Neural cell (in vitro differentiated cells): ENCODE measurements at regions not wholly inside any gene's neighbourhood (a gene's known extent, or its start where the extent isn't known, plus 50 kb on each side); places are given as distances from the start of the nearest gene placed in this dataset.
"Not testable (repeated sequence)": the region's sequence is repeated elsewhere in the genome, so short reads cannot be mapped to it uniquely, and the experiment has no call there.

Source experiments
- H2AFZ ChIP-seq: fragments of 200-600, 300-800 bp; sonication (generic), shearing (Covaris generic); 2 replicates; pipeline ENCODE4 v1.6.0; 2014; ENCODE audit warnings: low read depth, mild to moderate bottlenecking, antibody characterized with exemption, low read length, moderate library complexity
- H3F3A ChIP-seq: fragments of 200-600 bp; shearing (Covaris generic); 2 replicates; pipeline ENCODE4 v1.6.1; 2016; ENCODE audit warnings: mild to moderate bottlenecking, moderate library complexity, mixed read lengths, antibody characterized with exemption, low read length; ENCODE audit not compliant: insufficient read depth, poor library complexity, severe bottlenecking
- H3K27ac ChIP-seq: fragments of 200-600, 300-800 bp; sonication (generic), shearing (Covaris generic); 2 replicates; pipeline ENCODE4 v1.5.1; 2014; ENCODE audit warnings: mild to moderate bottlenecking, low read length, moderate library complexity
- H3K27me3 ChIP-seq: fragments of 300-800, 200-600 bp; sonication (generic), shearing (Covaris generic); 2 replicates; pipeline ENCODE4 v1.6.0; 2014; ENCODE audit warnings: mild to moderate bottlenecking, low read depth, low read length, moderate library complexity; ENCODE audit not compliant: insufficient read depth
- H3K36me3 ChIP-seq: fragments of 300-800, 200-600 bp; sonication (generic), shearing (Covaris generic); 2 replicates; pipeline ENCODE4 v1.5.1; 2014; ENCODE audit warnings: mild to moderate bottlenecking, antibody characterized with exemption, low read length, moderate library complexity; ENCODE audit not compliant: insufficient read depth
- H3K4me2 ChIP-seq: fragments of 300-800, 200-600 bp; sonication (generic), shearing (Covaris generic); 2 replicates; pipeline ENCODE4 v1.6.0; 2014; ENCODE audit warnings: mild to moderate bottlenecking, low read length
- H3K4me3 ChIP-seq: fragments of 300-800, 200-600 bp; sonication (generic), shearing (Covaris generic); 2 replicates; pipeline ENCODE4 v1.5.1; 2014; ENCODE audit warnings: mild to moderate bottlenecking, low read length, moderate library complexity
- H3K79me2 ChIP-seq: fragments of 200-600 bp; shearing (Covaris generic); replicated peaks from 2 replicates; pipeline ENCODE4 v1.6.0; 2014; ENCODE audit warnings: mild to moderate bottlenecking, low read length, moderate library complexity; ENCODE audit not compliant: insufficient read depth
- H3K9ac ChIP-seq: fragments of 300-800, 200-600 bp; sonication (generic), shearing (Covaris generic); 2 replicates; pipeline ENCODE4 v1.6.1; 2016; ENCODE audit warnings: mild to moderate bottlenecking, low read length, mixed read lengths
- H3K9me2 ChIP-seq: fragments of 200-600 bp; shearing (Covaris generic); 2 replicates; pipeline ENCODE4 v1.6.1; 2016; ENCODE audit warnings: mild to moderate bottlenecking, low read length, mixed read lengths; ENCODE audit not compliant: insufficient read depth
- H3K9me3 ChIP-seq: fragments of 200-600, 300-800 bp; sonication (generic), shearing (Covaris generic); 2 replicates; pipeline ENCODE4 v1.6.1; 2016; ENCODE audit warnings: mild to moderate bottlenecking, mixed run types, low read length, moderate library complexity, mixed read lengths
- H4K20me1 ChIP-seq: fragments of 200-600 bp; shearing (Covaris generic); 2 replicates; pipeline ENCODE4 v1.6.1; 2016; ENCODE audit warnings: mild to moderate bottlenecking, mixed run types; ENCODE audit not compliant: insufficient read depth
- CTCF ChIP-seq: fragments of 450-650 bp; IDR thresholded peaks from 2 replicates; pipeline ENCODE4 v1.5.1; 2014; ENCODE audit warnings: antibody characterized with exemption, mild to moderate bottlenecking, moderate library complexity; ENCODE audit not compliant: poor library complexity, severe bottlenecking
- EP300 ChIP-seq: fragments of 450-650 bp; conservative IDR thresholded peaks from 2 replicates; pipeline ENCODE4 v1.6.1; 2014; ENCODE audit warnings: antibody characterized with exemption, mild to moderate bottlenecking, moderate library complexity; ENCODE audit not compliant: poor library complexity, severe bottlenecking
- EZH2 ChIP-seq: fragments of 200-600, 300-800 bp; shearing (Covaris generic), sonication (generic); IDR thresholded peaks from 2 replicates; pipeline ENCODE4 v1.6.1; 2014; ENCODE audit warnings: antibody characterized with exemption, low read length, borderline replicate concordance, mild to moderate bottlenecking; ENCODE audit not compliant: insufficient read depth, poor library complexity, severe bottlenecking
- MXI1 ChIP-seq: fragments of 450-650 bp; conservative IDR thresholded peaks from 2 replicates; pipeline ENCODE4 v1.6.1; 2014; ENCODE audit warnings: antibody characterized with exemption, mild to moderate bottlenecking; ENCODE audit not compliant: poor library complexity, severe bottlenecking
- POLR2AphosphoS5 ChIP-seq: IDR thresholded peaks from 2 replicates; pipeline ENCODE4 v1.6.1; 2012
- REST ChIP-seq: IDR thresholded peaks from 2 replicates; pipeline ENCODE4 v1.6.1; 2012; ENCODE audit warnings: borderline replicate concordance
- SMC3 ChIP-seq: fragments of 450-650 bp; conservative IDR thresholded peaks from 2 replicates; pipeline ENCODE4 v1.6.1; 2014; ENCODE audit warnings: antibody characterized with exemption, mild to moderate bottlenecking, moderate library complexity; ENCODE audit not compliant: poor library complexity
- TAF1 ChIP-seq: IDR thresholded peaks from 2 replicates; pipeline ENCODE4 v1.6.1; 2012; ENCODE audit warnings: low read depth

GRCh38 chr16:86888231-86889053, 310.1 kb downstream of the FOXL1 start:
- H3F3A ChIP-seq: no peaks in the 10 kb centered on the region
- H3K27me3 ChIP-seq: no peaks in the 10 kb centered on the region
- H3K9ac ChIP-seq: no peak overlapping the region
- no peaks in the 10 kb centered on the region for H3K36me3 ChIP-seq
- H3K27ac ChIP-seq: no peak overlapping the region
- no peaks in the 10 kb centered on the region for H3K9me2 ChIP-seq
- no peak overlapping the region for H3K4me3 ChIP-seq
- H3K9me3 ChIP-seq: no peaks in the 10 kb centered on the region
- TF ChIP-seq SMC3: no peak
- no peak for TF ChIP-seq CTCF
- no peak for TF ChIP-seq EP300
- TF ChIP-seq TAF1: no peak
- TF ChIP-seq MXI1: no peak
- no peak for TF ChIP-seq EZH2
- no peak for TF ChIP-seq POLR2AphosphoS5
- no peak for TF ChIP-seq REST
- no peak overlapping the region for H3K4me2 ChIP-seq
- no peaks in the 10 kb centered on the region for H3K79me2 ChIP-seq
- no peaks in the 10 kb centered on the region for H4K20me1 ChIP-seq
- no peak overlapping the region for H2AFZ ChIP-seq

GRCh38 chr16:86889054-86889366, 310.7 kb downstream of the FOXL1 start:
- H3K9me2 ChIP-seq, H3K9ac ChIP-seq, H3K9me3 ChIP-seq, H3K36me3 ChIP-seq, H4K20me1 ChIP-seq, H3K4me3 ChIP-seq, H3K4me2 ChIP-seq, H2AFZ ChIP-seq, H3K79me2 ChIP-seq, H3F3A ChIP-seq, H3K27me3 ChIP-seq, H3K27ac ChIP-seq: not testable (repeated sequence)

- H3K79me2 ChIP-seq: no peaks in the 10 kb centered on the region
- no peaks in the 10 kb centered on the region for H3K9me2 ChIP-seq
- H3K9me3 ChIP-seq: no peaks in the 10 kb centered on the region
- H3K4me3 ChIP-seq: no peak overlapping the region
- TF ChIP-seq REST (no peak), TAF1 (no peak), POLR2AphosphoS5 (no peak), SMC3 (no peak), CTCF (no peak), MXI1 (no peak), EP300 (no peak), EZH2 (no peak)
- H3K36me3 ChIP-seq: no peaks in the 10 kb centered on the region
- no peaks in the 10 kb centered on the region for H3K27me3 ChIP-seq
- no peak overlapping the region for H3K9ac ChIP-seq
- no peaks in the 10 kb centered on the region for H3F3A ChIP-seq
- H3K4me2 ChIP-seq: no peak overlapping the region
- H3K27ac ChIP-seq: no peak overlapping the region
- no peaks in the 10 kb centered on the region for H4K20me1 ChIP-seq
- no peak overlapping the region for H2AFZ ChIP-seq
These were observed 311.6 kb downstream of the FOXL1 start for GRCh38 chr16:86889974-86890373.
